Activated T-cell treated with anti-CD3 and anti-CD28 coated beads, Interleukin-2, amount 50 U/mL, for 72 hours (primary cell): ENCODE measurements at regions not wholly inside any gene's neighbourhood (a gene's known extent, or its start where the extent isn't known, plus 50 kb on each side); places are given as distances from the start of the nearest gene placed in this dataset.

ENCODE experiments used
- ATAC-seq, 2 donors: fragments of 150-1000 bp; cut with Tn5 transposase; replicated peaks in 1 of 2; 2 replicates each; pipeline ENCODE4 v1.10.0; 2021; ENCODE audit warnings: moderate library complexity in 2 of 2, mild to moderate bottlenecking in 1 of 2
- DNase-seq, 2 donors: peaks; one replicate each; pipeline ENCODE4 v3.0.0; 2021 to 2022; ENCODE audit warnings: mixed read lengths in 1 of 2
- H3K27ac Mint-ChIP-seq: one replicate; pipeline ENCODE4 v1.8.0; 2022; ENCODE audit warnings: mild to moderate bottlenecking, moderate library complexity, mixed read lengths
- H3K27me3 Mint-ChIP-seq: one replicate; pipeline ENCODE4 v1.8.0; 2022; ENCODE audit warnings: low read depth, mixed read lengths
- H3K36me3 Mint-ChIP-seq, 2 donors: one replicate each; pipeline ENCODE4 v1.8.0; 2022; ENCODE audit warnings: mixed read lengths in 2 of 2, mild to moderate bottlenecking in 1 of 2; ENCODE audit not compliant: insufficient read depth in 2 of 2
- H3K4me1 Mint-ChIP-seq: one replicate; pipeline ENCODE4 v1.8.0; 2022; ENCODE audit warnings: low read depth, mixed read lengths
- H3K4me3 Mint-ChIP-seq, 2 donors: one replicate each; pipeline ENCODE4 v1.8.0; 2022; ENCODE audit warnings: mild to moderate bottlenecking in 2 of 2, mixed read lengths in 2 of 2, moderate library complexity in 2 of 2
- H3K9me3 Mint-ChIP-seq, 2 donors: one replicate each; pipeline ENCODE4 v1.8.0; 2022; ENCODE audit warnings: mixed read lengths in 2 of 2

- Mint-ChIP-seq H3K4me3 (no peak overlapping the region), H3K27ac (no peak overlapping the region), H3K4me1 (no peaks in the 10 kb centered on the region), H3K27me3 (no peaks in the 10 kb centered on the region), H3K36me3 (no peaks in the 10 kb centered on the region), H3K9me3 (peaks cover under 1 to 3% of the 10 kb centered on the region in 2 donors)
- no peak for ATAC-seq
- no peak for DNase-seq
Measured at GRCh38 chr3:81245501-81245900, 515.9 kb downstream of the GBE1 start.

GRCh38 chr3:81245043-81245442 lies 516.4 kb downstream of the GBE1 start:
- no peaks in the 10 kb centered on the region for H3K27me3 Mint-ChIP-seq
- no peaks in the 10 kb centered on the region for H3K4me1 Mint-ChIP-seq
- peaks cover 0 to 4% of the 10 kb centered on the region in 2 donors for H3K9me3 Mint-ChIP-seq
- no peak overlapping the region for H3K4me3 Mint-ChIP-seq
- H3K36me3 Mint-ChIP-seq = no peaks in the 10 kb centered on the region
- ATAC-seq (no peak), DNase-seq (no peak)
- no peak overlapping the region for H3K27ac Mint-ChIP-seq

GRCh38 chr3:81244231-81244630 lies 517.2 kb downstream of the GBE1 start:
- DNase-seq (no peak), ATAC-seq (no peak)
- Mint-ChIP-seq H3K9me3 (peaks cover 0 to 4% of the 10 kb centered on the region in 2 donors), H3K4me3 (no peak overlapping the region), H3K36me3 (no peaks in the 10 kb centered on the region), H3K27ac (no peak overlapping the region), H3K4me1 (no peaks in the 10 kb centered on the region), H3K27me3 (no peaks in the 10 kb centered on the region)

GRCh38 chr3:81242871-81243270 lies 518.6 kb downstream of the GBE1 start:
- Mint-ChIP-seq H3K4me3 (no peak overlapping the region), H3K36me3 (no peaks in the 10 kb centered on the region), H3K4me1 (no peaks in the 10 kb centered on the region), H3K27me3 (no peaks in the 10 kb centered on the region), H3K27ac (no peak overlapping the region), H3K9me3 (peaks cover 0 to 3% of the 10 kb centered on the region in 2 donors)
- ATAC-seq (no peak), DNase-seq (no peak)

DNA sequence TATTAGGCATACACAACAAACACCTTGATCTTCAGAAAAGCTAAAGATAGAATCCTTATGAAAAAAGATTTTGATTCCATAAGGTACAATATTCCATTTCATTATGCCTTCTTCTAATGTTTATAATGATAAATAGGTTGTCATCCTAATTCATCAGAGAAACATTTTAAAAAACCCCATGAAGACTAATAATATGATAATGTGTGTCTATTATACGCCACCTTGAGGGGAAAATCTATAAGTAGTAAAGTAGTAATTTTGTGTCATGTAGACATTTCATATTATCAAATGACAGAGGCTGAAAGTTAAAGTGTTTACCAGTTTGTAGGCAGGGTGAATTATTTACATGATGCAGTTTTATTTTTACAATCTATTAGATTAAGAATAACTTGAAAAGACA lies 524.3 kb downstream of the GBE1 start:
- ATAC-seq (no peak), DNase-seq (no peak)
- Mint-ChIP-seq H3K9me3 (peaks cover 4 to 8% of the 10 kb centered on the region in 2 donors), H3K4me3 (no peak overlapping the region), H3K36me3 (no peaks in the 10 kb centered on the region), H3K27ac (no peak overlapping the region), H3K27me3 (no peaks in the 10 kb centered on the region), H3K4me1 (no peaks in the 10 kb centered on the region)

DNA sequence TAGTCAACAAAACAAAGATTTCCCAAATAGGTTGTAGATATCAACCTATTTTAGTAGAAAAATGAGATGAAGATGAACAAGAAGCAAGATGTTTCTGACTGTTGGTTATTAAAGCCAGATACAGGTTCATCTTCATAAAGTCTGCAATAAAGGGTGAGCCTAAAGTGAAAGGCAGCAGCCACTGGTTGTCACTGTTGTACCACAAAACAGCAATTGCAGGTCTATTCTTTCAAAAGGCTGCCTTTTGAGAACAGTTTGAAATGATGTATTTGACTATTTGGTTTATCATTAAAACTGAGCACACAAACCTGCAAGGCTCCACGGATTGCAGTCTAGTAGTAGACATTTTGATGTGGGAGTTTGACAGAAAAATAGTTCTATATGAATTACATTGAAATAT lies 543.4 kb downstream of the GBE1 start:
- ATAC-seq (no peak), DNase-seq (no peak)
- H3K27me3 Mint-ChIP-seq = no peaks in the 10 kb centered on the region
- no peaks in the 10 kb centered on the region for H3K4me1 Mint-ChIP-seq
- H3K9me3 Mint-ChIP-seq = peaks cover 0 to 6% of the 10 kb centered on the region in 2 donors
- no peaks in the 10 kb centered on the region for H3K36me3 Mint-ChIP-seq
- H3K27ac Mint-ChIP-seq = no peak overlapping the region
- H3K4me3 Mint-ChIP-seq = no peak overlapping the region

DNA sequence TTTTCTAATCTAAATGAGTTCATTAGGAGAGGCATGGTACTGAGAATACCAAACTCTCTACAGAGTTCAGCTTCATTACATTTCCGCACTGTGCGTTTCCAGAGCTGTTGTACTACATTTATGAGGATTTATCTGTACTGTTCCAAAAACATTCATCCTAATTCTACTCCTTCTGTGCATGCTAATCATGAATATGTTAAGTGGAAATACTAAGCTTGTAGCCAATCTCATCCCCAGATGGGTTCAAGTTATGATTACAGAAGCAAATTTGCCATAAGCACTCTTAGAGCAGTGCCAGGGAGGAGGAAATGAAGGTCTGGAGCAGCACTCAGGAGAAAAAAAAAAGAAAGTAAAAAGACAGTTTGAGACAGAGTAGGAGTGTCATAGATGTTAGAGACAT lies 544.3 kb downstream of the GBE1 start:
- Mint-ChIP-seq H3K9me3 (peaks cover 0 to 7% of the 10 kb centered on the region in 2 donors), H3K27ac (no peak overlapping the region), H3K4me3 (no peak overlapping the region), H3K4me1 (no peaks in the 10 kb centered on the region), H3K27me3 (no peaks in the 10 kb centered on the region), H3K36me3 (no peaks in the 10 kb centered on the region)
- DNase-seq (no peak), ATAC-seq (no peak)

DNA sequence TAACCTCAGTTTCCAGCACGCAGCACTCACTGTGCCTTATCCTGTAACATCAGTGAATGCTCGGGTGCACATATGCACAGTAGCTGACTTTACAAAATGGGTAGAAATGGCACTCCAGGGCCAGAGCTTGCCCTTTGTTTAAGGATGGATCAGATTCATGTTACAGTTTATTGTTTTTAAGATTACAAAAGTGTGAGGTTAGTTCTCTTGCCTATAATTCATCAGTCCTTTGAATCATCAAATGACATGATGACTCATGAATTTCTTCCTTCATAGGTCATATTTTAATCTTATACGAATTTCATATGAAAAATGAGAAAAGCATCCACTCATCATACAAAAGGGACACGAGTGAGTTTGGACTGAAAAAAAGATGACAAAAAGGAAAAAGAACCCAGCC lies 545.3 kb downstream of the GBE1 start:
- DNase-seq (no peak), ATAC-seq (no peak)
- Mint-ChIP-seq H3K4me3 (no peak overlapping the region), H3K9me3 (peaks cover 0 to 8% of the 10 kb centered on the region in 2 donors), H3K4me1 (no peaks in the 10 kb centered on the region), H3K27ac (no peak overlapping the region), H3K27me3 (no peaks in the 10 kb centered on the region), H3K36me3 (no peaks in the 10 kb centered on the region)

- no peaks in the 10 kb centered on the region for H3K4me1 Mint-ChIP-seq
Measured at GRCh38 chr3:81214631-81215030, 546.8 kb downstream of the GBE1 start.

DNA sequence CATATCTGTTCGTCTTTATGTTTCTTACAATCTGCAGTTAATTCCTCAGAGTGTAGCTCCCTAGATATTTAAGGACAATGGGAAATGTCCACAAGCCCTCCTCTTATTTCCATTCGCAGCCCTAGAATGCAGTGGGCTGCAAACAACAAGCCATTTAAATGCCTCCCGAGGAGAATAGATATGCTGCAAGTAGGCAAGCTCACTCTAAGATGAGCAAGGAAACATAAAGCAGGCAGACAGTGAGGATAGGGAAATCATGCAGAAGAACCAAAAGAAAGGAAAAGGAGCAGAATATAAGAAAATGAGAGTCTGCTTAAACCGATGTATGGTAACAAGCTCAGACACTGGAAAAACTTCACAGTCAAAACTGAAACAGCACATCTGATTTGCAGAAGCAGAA lies 561.9 kb downstream of the GBE1 start:
- no peaks in the 10 kb centered on the region for H3K4me1 Mint-ChIP-seq
- no peak overlapping the region for H3K4me3 Mint-ChIP-seq
- no peaks in the 10 kb centered on the region for H3K27me3 Mint-ChIP-seq
- ATAC-seq = no peak
- no peak overlapping the region for H3K27ac Mint-ChIP-seq
- no peak for DNase-seq
- peaks cover 0 to 2% of the 10 kb centered on the region in 2 donors for H3K9me3 Mint-ChIP-seq
- H3K36me3 Mint-ChIP-seq = no peaks in the 10 kb centered on the region

More at GRCh38 chr3:81214631-81215030, 546.8 kb downstream of the GBE1 start:
- Mint-ChIP-seq H3K27ac (no peak overlapping the region), H3K36me3 (no peaks in the 10 kb centered on the region), H3K4me3 (no peak overlapping the region), H3K27me3 (no peaks in the 10 kb centered on the region), H3K9me3 (peaks cover 0 to 6% of the 10 kb centered on the region in 2 donors)
- ATAC-seq = no peak
- no peak for DNase-seq

GRCh38 chr3:81198756-81199155 lies 562.7 kb downstream of the GBE1 start:
- DNase-seq (no peak), ATAC-seq (no peak)
- Mint-ChIP-seq H3K4me3 (no peak overlapping the region), H3K36me3 (no peaks in the 10 kb centered on the region), H3K4me1 (no peaks in the 10 kb centered on the region), H3K27me3 (no peaks in the 10 kb centered on the region), H3K9me3 (peaks cover 0 to 2% of the 10 kb centered on the region in 2 donors), H3K27ac (no peak overlapping the region)

DNA sequence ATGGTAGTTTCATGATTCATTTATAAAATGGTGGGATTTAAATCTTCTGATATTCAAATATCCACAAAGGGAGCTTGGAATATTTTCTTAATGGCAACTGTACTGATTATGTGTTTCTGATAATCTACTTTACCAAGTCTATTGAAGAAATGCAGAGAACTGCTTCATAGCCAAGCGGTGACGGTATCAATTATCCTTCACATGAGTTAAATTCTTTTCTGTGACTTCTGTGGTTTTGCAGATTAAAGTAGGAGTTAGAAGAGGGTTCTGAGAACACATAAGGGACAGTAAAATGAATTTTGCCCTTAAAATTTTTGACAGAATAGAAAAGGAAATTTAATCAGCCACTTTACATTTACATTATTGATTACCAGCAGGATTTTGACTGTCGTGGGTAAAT lies 563.2 kb downstream of the GBE1 start:
- Mint-ChIP-seq H3K27ac (no peak overlapping the region), H3K9me3 (peaks cover 0 to 2% of the 10 kb centered on the region in 2 donors), H3K4me1 (no peaks in the 10 kb centered on the region), H3K36me3 (no peaks in the 10 kb centered on the region), H3K27me3 (no peaks in the 10 kb centered on the region), H3K4me3 (no peak overlapping the region)
- no peak for DNase-seq
- no peak for ATAC-seq

DNA sequence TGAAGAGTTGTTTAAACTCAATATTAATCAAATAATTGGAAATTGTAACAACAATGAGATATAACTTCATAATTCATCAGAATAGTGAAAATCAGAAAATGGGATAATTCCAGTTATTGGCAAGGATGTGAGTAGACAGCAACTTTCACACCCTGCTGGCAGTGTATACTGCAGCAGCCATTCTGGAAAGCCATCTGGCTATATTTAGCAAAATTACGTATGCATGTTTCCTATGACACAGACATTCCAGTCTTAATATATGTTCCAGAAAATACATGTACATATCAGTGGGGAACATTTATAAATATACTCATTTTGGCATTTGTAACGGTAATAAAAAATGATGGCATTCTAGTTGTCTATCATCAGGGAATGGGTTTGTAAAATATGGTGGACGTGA lies 564.1 kb downstream of the GBE1 start:
- H3K9me3 Mint-ChIP-seq = no peaks in the 10 kb centered on the region
- no peak overlapping the region for H3K4me3 Mint-ChIP-seq
- H3K4me1 Mint-ChIP-seq = no peaks in the 10 kb centered on the region
- no peak overlapping the region for H3K27ac Mint-ChIP-seq
- no peak for DNase-seq
- H3K36me3 Mint-ChIP-seq = no peaks in the 10 kb centered on the region
- no peaks in the 10 kb centered on the region for H3K27me3 Mint-ChIP-seq
- no peak for ATAC-seq

DNA sequence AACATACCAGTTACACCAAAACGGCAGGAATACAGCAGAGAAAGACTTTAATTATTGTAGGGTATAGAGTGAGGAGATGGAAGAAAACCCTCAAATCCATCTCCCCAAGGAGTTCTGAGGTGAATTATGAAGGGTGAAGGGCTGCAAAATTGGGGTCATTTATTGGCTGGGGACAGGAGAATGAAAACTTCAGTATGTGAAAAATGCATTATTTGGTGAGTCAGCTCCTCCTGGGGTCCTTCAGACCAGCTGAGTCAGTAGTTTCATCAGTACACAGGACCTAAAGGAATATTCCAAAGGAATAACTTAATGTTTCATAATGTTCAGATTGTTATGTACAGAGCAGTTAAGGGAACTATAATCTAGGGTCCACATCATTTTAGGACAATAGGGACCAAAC lies 566.0 kb downstream of the GBE1 start:
- no peak for ATAC-seq
- Mint-ChIP-seq H3K36me3 (no peaks in the 10 kb centered on the region), H3K27ac (no peak overlapping the region), H3K4me3 (no peak overlapping the region), H3K4me1 (no peaks in the 10 kb centered on the region), H3K27me3 (no peaks in the 10 kb centered on the region), H3K9me3 (peaks cover 0 to under 1% of the 10 kb centered on the region in 2 donors)
- DNase-seq = no peak
